ENCODE measurements at regions not wholly inside any gene's neighbourhood (a gene's known extent, or its start where the extent isn't known, plus 50 kb on each side); places are given as distances from the start of the nearest gene placed in this dataset.
A peak's percentile ranks its signal among the peaks of the same experiment; 100 is the strongest.

DNA sequence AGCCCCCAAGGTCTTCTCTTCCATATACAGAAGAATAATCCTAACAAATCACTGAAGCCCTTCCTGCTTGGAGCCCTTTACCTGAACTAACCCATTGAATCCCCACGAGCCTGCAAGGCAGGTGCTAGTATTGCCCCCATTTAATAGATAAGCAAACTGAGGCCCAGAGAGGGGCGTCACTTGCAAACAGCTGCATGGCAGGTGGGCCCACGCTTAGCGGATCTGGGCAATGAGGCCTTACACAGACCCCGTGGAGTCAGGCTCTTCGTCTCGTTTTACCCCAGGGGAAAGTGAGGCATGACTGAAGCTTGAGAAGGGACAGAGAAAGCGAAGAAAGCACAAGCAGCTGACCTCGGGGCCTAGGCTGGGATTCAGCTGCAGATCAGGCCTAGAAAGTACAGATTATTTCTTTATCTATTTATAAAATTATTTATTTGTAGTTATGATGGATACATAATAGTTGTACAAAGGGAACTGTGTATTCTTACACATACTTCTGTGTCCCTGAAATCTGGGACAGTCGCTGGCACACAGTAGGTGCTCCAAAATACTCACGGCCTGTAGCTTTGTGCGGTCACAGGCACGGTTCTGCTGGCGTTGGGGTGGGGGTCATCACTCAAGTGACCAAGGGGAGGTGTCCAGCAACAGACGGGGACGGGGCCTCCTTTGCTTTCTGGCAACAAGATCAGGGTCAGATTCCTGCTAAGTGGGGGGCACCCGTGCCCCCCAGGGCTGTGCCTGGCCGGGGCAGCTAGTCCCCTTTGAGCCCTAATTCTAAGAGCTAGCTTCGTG is 223.2 kb upstream of the GSE1 start:
- FAIRE-seq (no peak), DNase-seq (ENCODE audit: low read depth) (no peak)
- no peaks in the 10 kb centered on the region for H3K27me3 ChIP-seq (ENCODE audit: control insufficient read depth, insufficient read depth, low read length)
- H3K4me3 ChIP-seq (ENCODE audit: low read depth, low read length), result no peak overlapping the region
- H3K36me3 ChIP-seq (ENCODE audit: control insufficient read depth, insufficient read depth, low read length), result peaks cover 1% of the 10 kb centered on the region
- TF ChIP-seq CTCF (IDR thresholded peaks at IDR 0.05; ENCODE audit: insufficient read depth, low read length, severe bottlenecking), result no peak

DNA sequence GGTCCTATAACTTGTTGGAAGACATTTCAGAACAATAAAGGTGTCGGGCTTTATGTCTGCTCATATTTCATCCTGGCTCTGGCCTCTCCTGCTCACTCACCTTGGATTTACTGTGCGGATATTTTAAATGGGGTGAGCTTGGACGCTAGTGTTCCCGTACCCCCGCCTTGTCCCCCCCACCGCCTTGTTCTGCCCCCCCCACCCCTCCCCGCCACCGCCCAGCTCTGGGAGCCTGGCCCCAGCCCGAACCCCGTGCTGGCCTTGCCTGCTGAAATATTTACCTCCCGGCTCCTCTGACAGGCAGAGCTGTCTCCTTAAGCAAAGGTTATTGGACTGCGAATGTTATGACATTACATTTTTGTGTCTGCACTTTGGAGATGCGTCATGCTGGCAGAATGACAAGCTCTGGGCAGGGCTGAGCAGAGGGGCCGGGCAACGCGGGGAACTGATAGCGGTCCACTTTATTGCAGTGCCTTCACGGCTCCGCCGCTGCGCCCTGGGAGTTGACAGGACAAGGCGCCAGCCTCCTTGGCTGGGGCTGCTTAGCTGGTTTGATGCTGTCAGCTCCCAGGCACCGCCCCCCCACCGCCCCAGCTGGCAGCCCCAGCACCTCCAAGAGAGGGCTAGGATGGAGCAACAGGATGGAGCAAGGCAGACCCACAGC is 222.5 kb upstream of the GSE1 start:
- peak; percentile 90 for DNase-seq (ENCODE audit: low read depth)

DNA sequence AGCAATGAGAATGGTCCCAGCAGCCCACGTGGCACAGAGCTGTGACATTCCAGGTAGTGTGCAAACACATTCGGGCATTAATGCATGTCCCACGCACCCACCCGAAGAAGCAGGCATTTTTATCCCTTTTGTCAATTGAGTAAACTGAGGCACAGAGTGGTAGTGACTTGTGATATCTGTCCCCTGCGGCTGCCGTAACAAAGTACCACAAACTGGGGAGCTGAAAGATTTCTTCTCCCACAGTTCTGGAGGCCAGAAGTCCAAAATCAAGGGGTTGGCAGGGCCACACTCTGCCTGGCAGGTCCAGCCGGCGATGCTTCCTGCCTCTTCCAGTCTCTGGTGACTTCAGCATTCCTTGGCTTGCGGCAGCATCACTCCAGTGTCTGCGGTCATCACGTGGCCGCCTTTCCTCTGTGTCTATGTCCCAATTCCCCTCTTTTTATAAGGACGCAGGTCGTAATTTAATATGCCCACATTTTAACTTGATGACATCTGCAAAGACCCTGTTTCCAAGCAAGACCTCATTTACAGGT is 221.9 kb upstream of the GSE1 start:
- FAIRE-seq (no peak), DNase-seq (ENCODE audit: low read depth) (no peak)
- TF ChIP-seq CTCF (IDR thresholded peaks at IDR 0.05; ENCODE audit: insufficient read depth, low read length, severe bottlenecking), result no peak
- Histone ChIP-seq H3K36me3 (ENCODE audit: control insufficient read depth, insufficient read depth, low read length) (peaks cover under 1% of the 10 kb centered on the region), H3K27me3 (ENCODE audit: control insufficient read depth, insufficient read depth, low read length) (no peaks in the 10 kb centered on the region), H3K4me3 (ENCODE audit: low read depth, low read length) (no peak overlapping the region)

More for the DNA sequence above, 222.5 kb upstream of the GSE1 start:
- Histone ChIP-seq H3K4me3 (ENCODE audit: low read depth, low read length) (no peak overlapping the region), H3K36me3 (ENCODE audit: control insufficient read depth, insufficient read depth, low read length) (peaks cover 1% of the 10 kb centered on the region), H3K27me3 (ENCODE audit: control insufficient read depth, insufficient read depth, low read length) (no peaks in the 10 kb centered on the region)
- FAIRE-seq, result no peak
- no peak for TF ChIP-seq CTCF (IDR thresholded peaks at IDR 0.05; ENCODE audit: insufficient read depth, low read length, severe bottlenecking)

GRCh38 chr16:85391769-85392583 is 221.1 kb upstream of the GSE1 start:
- FAIRE-seq (no peak), DNase-seq (ENCODE audit: low read depth) (peak; percentile 63)
- peak; percentile 42 for TF ChIP-seq CTCF (IDR thresholded peaks at IDR 0.05; ENCODE audit: insufficient read depth, low read length, severe bottlenecking)
- Histone ChIP-seq H3K36me3 (ENCODE audit: control insufficient read depth, insufficient read depth, low read length) (no peaks in the 10 kb centered on the region), H3K4me3 (ENCODE audit: low read depth, low read length) (no peak overlapping the region), H3K27me3 (ENCODE audit: control insufficient read depth, insufficient read depth, low read length) (no peaks in the 10 kb centered on the region)

DNA sequence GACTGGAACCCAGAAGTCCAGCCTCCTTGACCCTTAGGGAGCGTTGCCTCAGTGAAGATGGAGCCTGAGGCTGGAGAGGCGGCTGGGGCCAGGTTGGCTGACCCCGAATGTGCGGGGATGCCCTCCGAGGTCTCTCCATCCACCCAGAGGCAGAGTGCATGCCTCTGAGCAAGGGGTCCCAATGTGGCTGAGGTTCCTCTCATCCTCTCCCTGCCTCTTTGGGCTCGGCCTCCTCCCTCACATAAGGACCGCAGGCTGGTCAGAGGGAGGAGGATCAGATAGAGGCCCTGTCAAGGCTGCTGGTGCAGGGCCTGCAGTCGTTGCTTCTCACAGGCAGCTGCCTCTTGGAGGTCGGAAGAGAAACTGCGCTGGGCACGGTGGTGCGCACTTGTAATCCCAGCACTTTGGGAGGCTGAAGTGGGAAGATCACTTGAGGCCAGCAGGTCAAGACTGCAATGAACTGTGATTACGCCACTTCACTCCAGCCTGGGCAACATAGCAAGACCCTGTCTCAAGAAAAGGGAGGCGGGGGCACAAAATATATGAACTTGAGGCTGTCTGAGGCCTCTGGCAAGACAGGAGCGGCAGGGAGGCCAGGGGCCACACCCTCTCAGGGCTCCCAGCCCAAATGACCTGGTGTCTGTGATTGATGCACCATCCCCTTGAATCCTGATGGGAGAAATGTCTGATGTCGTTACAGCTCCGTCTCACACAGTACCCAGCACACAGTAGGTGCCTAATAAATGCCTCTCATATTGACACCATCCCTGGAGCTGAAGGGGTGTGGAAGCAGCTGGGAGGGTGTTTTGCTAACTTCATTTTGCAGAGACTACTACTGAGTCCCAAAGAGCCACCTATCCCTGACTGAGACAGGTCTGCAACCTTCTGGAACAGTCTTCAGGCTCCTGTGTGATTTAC is 220.1 kb upstream of the GSE1 start:
- Histone ChIP-seq H3K4me3 (ENCODE audit: low read depth, low read length) (no peak overlapping the region), H3K36me3 (ENCODE audit: control insufficient read depth, insufficient read depth, low read length) (no peaks in the 10 kb centered on the region), H3K27me3 (ENCODE audit: control insufficient read depth, insufficient read depth, low read length) (no peaks in the 10 kb centered on the region)
- TF ChIP-seq CTCF (IDR thresholded peaks at IDR 0.05; ENCODE audit: insufficient read depth, low read length, severe bottlenecking), result no peak
- FAIRE-seq (no peak), DNase-seq (ENCODE audit: low read depth) (no peak)

Data from bronchial epithelial cell (primary cell).